GM12878 (cell line): ENCODE measurements at regions not wholly inside any gene's neighbourhood (a gene's known extent, or its start where the extent isn't known, plus 50 kb on each side); places are given as distances from the start of the nearest gene placed in this dataset.

Experiments used
- ATAC-seq: fragments of 200-7000 bp; cut with Tn5 transposase; 3 replicates; pipeline ENCODE4 v1.9.1; 2020; ENCODE audit warnings: mild to moderate bottlenecking, moderate library complexity
- BruUV-seq: library from RNA; stranded (reverse); fragments of 400-500 nt; replicated peaks from 2 replicates; lab custom pipeline; 2021; lab: Mats Ljungman, UMichigan
- CTCF ChIA-PET: fragments of 300-600 bp; sonication (Branson Sonifier 250); formaldehyde crosslinking; extraction: SDS; loops from one replicate; lab custom pipeline; 2021; ENCODE audit warnings: inconsistent platforms; lab: Yijun Ruan, JAX
- POLR2A ChIA-PET: fragments of 350-600 bp; formaldehyde crosslinking; extraction: SDS; loops from one replicate; lab custom pipeline; 2021; ENCODE audit warnings: inconsistent platforms; lab: Charles Lee
- RAD21 ChIA-PET: fragments of 300-600 bp; sonication (Branson Sonifier 250); formaldehyde crosslinking; loops from one replicate; lab custom pipeline; 2023; ENCODE audit warnings: antibody characterized with exemption; ENCODE audit not compliant: unreplicated experiment; lab: Charles Lee
- SMC1A ChIA-PET: fragments of 300-600 bp; sonication (Branson Sonifier 250); formaldehyde crosslinking; loops from one replicate; lab custom pipeline; 2023; ENCODE audit not compliant: unreplicated experiment, uncharacterized antibody; lab: Charles Lee
- DNase-seq: peaks from one replicate; pipeline ENCODE4 v3.0.0-alpha.2; 2011; ENCODE audit warnings: low read depth, low spot score
- FAIRE-seq: peaks from 3 replicates; lab custom pipeline; 2011; peaks lifted over from hg19 to GRCh38; lab: Jason Lieb, UNC
- H2AFZ ChIP-seq: 2 replicates; pipeline ENCODE4 v1.6.0; 2011; ENCODE audit warnings: low read depth, low read length, control low read depth; ENCODE audit not compliant: control insufficient read depth
- H3K27ac ChIP-seq: 2 replicates; pipeline ENCODE4 v1.5.1; 2011; ENCODE audit warnings: control low read depth; ENCODE audit not compliant: control insufficient read depth, insufficient read depth
- H3K27me3 ChIP-seq, 2 experiments: replicated peaks in 1 of 2; 2 replicates each; pipeline versions ENCODE4 v1.6.0 to v1.6.1; 2011; ENCODE audit warnings: low read length in 1 of 2; ENCODE audit not compliant: control insufficient read depth in 2 of 2, insufficient read depth in 2 of 2
- H3K36me3 ChIP-seq, 2 experiments: 2 replicates each; pipeline ENCODE4 v1.5.1; 2011; ENCODE audit warnings: low read length in 1 of 2; ENCODE audit not compliant: control insufficient read depth in 2 of 2, insufficient read depth in 2 of 2
- H3K4me1 ChIP-seq: 2 replicates; pipeline ENCODE4 v1.6.1; 2011; ENCODE audit warnings: mild to moderate bottlenecking, low read length, moderate library complexity, mixed read lengths; ENCODE audit not compliant: control insufficient read depth, insufficient read depth
- H3K4me2 ChIP-seq: 2 replicates; pipeline ENCODE4 v1.6.0; 2011; ENCODE audit warnings: control low read depth; ENCODE audit not compliant: control insufficient read depth, insufficient read depth
- H3K4me3 ChIP-seq: fragments of 200-600 bp; sonication (generic); 2 replicates; pipeline ENCODE4 v1.5.1; 2016
- H3K79me2 ChIP-seq: 2 replicates; pipeline ENCODE4 v1.6.0; 2011; ENCODE audit warnings: low read length; ENCODE audit not compliant: control insufficient read depth, insufficient read depth
- H3K9ac ChIP-seq: 2 replicates; pipeline ENCODE4 v1.8.0; 2011; ENCODE audit warnings: low read length, control low read depth, mixed read lengths; ENCODE audit not compliant: control insufficient read depth, insufficient read depth
- H3K9me3 ChIP-seq: replicated peaks from 3 replicates; pipeline ENCODE4 v1.5.1; 2011; ENCODE audit warnings: mild to moderate bottlenecking, low read length; ENCODE audit not compliant: control insufficient read depth, insufficient read depth
- H4K20me1 ChIP-seq: 2 replicates; pipeline ENCODE4 v1.6.0; 2011; ENCODE audit not compliant: control insufficient read depth, insufficient read depth
- EGR1 ChIP-seq, 2 experiments: IDR thresholded peaks; 1 replicate in 1 of 2; 2 replicates in 1 of 2; pipeline ENCODE4 v1.6.1; 2011 to 2012; ENCODE audit warnings: low read depth in 2 of 2, low read length in 2 of 2, borderline replicate concordance in 1 of 2, mild to moderate bottlenecking in 1 of 2, moderate library complexity in 1 of 2
- ZNF384 ChIP-seq: IDR thresholded peaks from 2 replicates; pipeline ENCODE4 v1.6.1; 2012; ENCODE audit warnings: low read depth, mild to moderate bottlenecking, low read length, improper control_type of control experiment, borderline replicate concordance
- WGBS: methylation state at CpG from one replicate; pipeline ENCODE4 v1.1.6; 2016; ENCODE audit warnings: low lambda C conversion rate; ENCODE audit not compliant: insufficient replicate concordance, insufficient coverage; ENCODE audit errors: missing lambda C conversion rate; 5-methylcytosine and 5-hydroxymethylcytosine counted together
- in situ Hi-C: fragments of 300-500 bp; cut with MboI; formaldehyde crosslinking; loops from 9 replicates; pipeline ENCODE4 v1.14.3; 2018; ENCODE audit warnings: mixed read lengths
- intact Hi-C: fragments of 100-400 bp; cut with micrococcal nuclease; formaldehyde crosslinking; loops from one replicate; pipeline ENCODE4 v1.14.2; 2022; ENCODE audit not compliant: unreplicated experiment
- TF ChIP-seq, protein P1 (sequence below): fragments of 450-650 bp; IDR thresholded peaks from 2 replicates; pipeline ENCODE4 v1.6.1; 2017; ENCODE audit warnings: mild to moderate bottlenecking

DNA sequence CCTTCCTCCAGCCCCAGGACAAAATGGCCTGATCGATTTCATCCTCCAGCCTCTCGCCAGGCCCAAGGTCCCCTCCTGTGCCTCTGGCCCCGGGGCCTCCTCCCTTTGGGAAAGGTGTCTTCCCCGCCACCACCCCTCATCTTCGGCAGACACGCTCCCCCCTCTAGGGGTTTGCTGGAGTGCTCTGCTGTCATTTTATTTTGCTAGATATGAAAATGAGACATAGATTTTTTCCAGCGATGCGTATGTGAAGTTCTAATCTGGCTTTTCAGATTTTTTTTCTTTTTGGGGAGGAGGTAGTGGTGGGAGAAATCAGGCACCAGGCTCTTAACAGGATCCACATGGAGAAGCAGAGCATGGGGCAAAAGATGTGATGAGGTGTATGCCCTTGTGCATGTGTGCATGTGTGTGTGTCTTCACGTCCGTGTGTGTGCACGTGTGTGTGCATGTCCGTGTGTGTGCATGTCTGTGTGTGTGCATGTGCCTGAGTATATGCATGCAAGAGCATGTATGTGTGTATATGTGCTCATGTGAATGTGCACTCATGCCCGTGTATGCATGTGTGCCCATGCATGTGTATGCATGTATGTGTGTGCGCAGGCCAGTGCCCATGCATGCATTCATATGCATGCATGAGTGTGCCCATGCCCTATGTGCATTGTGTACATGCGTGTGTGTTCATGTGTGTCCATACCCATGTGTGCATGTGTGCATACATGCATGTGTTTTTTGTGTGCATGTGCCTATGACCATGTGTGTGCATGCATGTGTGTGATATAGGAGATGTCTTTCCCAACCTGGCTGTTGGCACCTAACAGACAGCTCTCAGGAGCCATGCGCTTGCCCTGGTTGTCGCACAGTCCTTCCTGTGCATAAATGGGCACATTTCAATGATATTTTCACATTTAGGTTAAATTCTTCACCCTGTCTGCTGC is 203.0 kb downstream of the RBM19 start:
- Histone ChIP-seq H3K27ac (no peak overlapping the region), H3K9me3 (no peaks in the 10 kb centered on the region), H3K4me2 (no peak overlapping the region), H3K27me3 (no peaks in the 10 kb centered on the region; a peak in 2 of 4 replicates), H3K4me3 (no peak overlapping the region), H3K36me3 (no peaks in the 10 kb centered on the region), H3K4me1 (no peaks in the 10 kb centered on the region), H3K9ac (no peak overlapping the region), H2AFZ (no peak overlapping the region), H3K79me2 (no peaks in the 10 kb centered on the region), H4K20me1 (no peaks in the 10 kb centered on the region)
- ChIA-PET RAD21 (no interaction called here), POLR2A (no interaction called here), CTCF (no interaction called here), SMC1A (no interaction called here)
- no peak for ATAC-seq
- no TSS peak for BruUV-seq
- FAIRE-seq, result no peak
- WGBS, result 41% methylated on average over 17 of the region's 17 CpGs
- no peak for DNase-seq
- TF ChIP-seq, protein P1, sequence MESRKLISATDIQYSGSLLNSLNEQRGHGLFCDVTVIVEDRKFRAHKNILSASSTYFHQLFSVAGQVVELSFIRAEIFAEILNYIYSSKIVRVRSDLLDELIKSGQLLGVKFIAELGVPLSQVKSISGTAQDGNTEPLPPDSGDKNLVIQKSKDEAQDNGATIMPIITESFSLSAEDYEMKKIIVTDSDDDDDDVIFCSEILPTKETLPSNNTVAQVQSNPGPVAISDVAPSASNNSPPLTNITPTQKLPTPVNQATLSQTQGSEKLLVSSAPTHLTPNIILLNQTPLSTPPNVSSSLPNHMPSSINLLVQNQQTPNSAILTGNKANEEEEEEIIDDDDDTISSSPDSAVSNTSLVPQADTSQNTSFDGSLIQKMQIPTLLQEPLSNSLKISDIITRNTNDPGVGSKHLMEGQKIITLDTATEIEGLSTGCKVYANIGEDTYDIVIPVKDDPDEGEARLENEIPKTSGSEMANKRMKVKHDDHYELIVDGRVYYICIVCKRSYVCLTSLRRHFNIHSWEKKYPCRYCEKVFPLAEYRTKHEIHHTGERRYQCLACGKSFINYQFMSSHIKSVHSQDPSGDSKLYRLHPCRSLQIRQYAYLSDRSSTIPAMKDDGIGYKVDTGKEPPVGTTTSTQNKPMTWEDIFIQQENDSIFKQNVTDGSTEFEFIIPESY, result no peak
- TF ChIP-seq EGR1 (IDR thresholded peaks at IDR 0.05; ENCODE audit: borderline replicate concordance in 1 of 2, low read depth in 2 of 2, low read length in 2 of 2), result no peak
- TF ChIP-seq ZNF384, result no peak
- in situ Hi-C loops (no loop called here), intact Hi-C loops (no loop called here)
